CD4-positive, alpha-beta T cell treated with Interferon alpha-2 for 1 hour (primary cell): ENCODE measurements at regions not wholly inside any gene's neighbourhood (a gene's known extent, or its start where the extent isn't known, plus 50 kb on each side); places are given as distances from the start of the nearest gene placed in this dataset.
"Not testable (repeated sequence)": the region's sequence is repeated elsewhere in the genome, so short reads cannot be mapped to it uniquely, and the experiment has no call there.

Source experiments
- DNase-seq, 2 donors: peaks; one replicate each; pipeline ENCODE4 v3.0.0-alpha.2; 2020 to 2022

DNA sequence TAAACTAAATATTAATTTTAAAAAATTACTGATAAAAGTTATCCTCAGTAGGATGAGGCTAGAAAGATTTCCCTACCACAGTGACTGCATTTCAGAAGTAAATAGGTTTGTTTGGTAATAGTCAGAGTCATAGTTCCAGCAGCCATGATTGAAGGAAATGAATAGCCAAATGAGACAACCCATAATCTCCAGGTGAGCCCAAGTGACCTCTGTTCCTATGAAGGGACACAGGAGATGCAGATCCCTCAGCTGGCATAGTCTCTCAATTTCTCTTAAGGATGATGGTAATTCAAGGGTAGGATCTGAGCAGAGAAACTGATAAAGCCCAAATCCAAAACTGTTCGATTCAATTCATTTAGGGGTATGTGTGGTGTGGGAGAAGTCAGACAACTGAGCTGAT is 461.8 kb downstream of the RAP2B start:
- no peak for DNase-seq

DNA sequence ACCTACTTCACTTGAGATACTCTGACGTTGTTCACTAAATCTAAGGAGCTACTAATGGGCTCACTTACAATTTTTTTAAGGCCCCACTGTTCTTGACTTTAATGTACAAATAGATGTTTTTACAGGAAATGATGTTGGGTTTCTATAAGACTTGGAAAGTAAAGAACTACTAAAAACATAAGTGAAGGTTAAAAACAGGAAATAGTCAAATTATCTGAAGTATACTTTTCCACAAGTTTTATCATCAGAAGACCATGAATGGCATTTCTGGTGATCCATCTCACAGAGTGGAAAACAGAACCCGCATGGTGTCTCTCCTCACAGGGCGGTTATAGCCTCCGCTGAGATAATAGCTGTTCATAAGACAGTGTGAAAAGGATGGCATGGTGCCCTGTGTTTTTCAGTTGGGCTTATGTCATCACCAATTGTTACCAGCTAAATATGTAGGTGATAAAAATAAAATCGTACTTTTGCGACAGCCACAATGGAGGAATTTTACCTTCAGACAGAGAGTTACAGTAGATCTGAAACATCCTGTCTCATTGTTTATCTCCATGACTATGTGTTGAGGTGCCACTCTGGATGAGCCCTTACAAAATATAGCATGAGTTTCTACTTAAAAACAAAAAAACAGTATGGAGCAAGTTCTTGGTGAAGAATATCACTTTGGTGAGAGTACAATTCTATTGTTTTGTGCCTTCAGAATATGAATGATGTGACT is 462.4 kb downstream of the RAP2B start:
- DNase-seq = peak in 1 of 2 donors; percentile 60

GRCh38 chr3:153625506-153625905 is 463.5 kb downstream of the RAP2B start:
- no peak for DNase-seq

DNA sequence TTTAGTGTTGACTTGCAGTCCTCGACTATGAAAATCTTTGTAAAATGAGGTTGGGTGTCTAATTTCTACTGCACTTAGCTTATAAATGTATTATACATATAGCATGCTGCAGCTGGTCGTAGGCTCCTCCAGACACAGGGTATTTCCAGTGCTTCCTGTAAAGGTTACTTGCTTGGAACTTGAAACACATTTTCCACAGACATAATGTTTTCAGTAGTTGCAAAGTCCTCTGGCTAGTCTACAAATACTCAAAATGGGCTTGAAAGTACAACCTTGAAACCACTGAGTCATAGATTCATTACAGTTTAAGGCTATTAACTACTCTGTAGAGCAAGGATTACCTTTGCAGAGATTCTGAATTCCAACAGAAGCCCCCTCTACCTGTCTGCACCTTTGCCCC is 464.1 kb downstream of the RAP2B start:
- no peak for DNase-seq

- DNase-seq = peak in 1 of 2 donors; percentile 25
Measured at GRCh38 chr3:153628591-153628990, 466.6 kb downstream of the RAP2B start.

DNA sequence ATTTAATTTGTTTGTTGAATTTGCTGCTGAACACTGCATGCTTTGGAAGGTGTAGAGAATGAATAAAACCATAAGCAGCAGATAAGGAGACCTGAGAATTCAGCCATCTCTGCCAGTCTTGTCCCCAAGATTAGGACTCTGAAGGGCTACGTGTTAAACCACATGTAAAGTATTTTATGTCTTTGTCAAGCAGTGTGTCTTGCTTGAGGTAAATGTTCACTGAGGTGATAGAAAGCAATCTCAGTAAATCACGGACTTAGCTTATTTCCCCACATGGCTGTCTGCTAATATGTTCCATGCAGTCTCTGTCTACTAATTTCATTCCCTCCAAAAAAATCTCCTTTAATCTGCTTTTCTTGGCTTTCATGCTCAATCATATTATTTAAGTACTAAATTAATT is 467.1 kb downstream of the RAP2B start:
- no peak for DNase-seq

DNA sequence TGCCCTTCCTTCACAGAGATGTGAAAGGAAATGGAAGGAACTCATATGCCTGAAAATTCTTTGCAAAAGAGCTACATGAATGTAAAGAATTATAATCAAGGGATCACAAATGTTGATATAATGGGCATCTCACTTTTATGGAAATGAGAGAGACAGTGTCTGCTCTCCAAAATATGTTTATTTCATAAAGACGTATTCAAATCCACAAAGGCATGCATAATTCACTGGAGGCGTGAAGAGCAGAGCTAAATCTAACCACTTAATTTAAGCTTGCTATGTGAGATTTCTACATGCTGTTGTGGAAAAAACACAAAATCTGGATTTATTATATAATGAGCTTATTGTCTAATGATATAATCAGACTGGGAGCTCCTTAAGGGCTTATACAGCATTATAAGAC is 469.1 kb downstream of the RAP2B start:
- no peak for DNase-seq

DNA sequence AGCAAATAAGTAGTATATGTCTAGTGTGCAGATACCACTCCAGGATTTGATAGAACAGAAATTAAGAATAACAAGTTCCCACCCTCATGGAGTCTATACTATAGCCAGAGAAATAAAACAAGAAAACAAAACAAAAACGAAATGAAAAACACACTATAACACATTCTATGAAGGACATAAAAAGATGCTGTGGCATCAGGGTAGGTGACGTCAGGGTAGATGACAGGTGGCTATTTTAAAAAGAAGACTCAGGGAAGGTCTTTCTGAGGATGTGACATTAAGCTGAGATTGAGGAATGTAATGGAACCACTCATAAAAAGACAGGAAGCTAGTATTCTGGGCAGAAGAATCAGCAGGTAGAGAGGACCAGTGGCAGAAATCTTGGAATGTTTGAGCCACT is 469.6 kb downstream of the RAP2B start:
- DNase-seq = no peak

DNA sequence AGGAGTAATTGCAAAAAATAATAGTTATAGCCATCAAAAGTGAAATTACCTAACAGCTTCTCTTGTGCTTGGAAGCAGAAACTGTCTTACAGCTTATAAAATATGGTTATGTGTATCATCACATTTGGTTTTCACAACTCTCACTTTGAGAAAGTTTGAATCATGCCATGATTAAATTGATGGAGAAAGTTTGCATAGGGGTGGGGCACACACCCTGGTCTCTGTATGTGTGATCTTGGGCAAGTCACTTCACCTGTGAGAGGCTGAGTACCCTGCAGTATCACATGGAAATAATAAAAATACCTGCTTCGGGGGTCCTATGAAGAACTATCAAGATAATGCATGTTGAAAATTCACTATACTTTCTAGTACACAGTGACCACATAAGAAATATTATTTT is 471.4 kb downstream of the RAP2B start:
- DNase-seq = no peak

DNA sequence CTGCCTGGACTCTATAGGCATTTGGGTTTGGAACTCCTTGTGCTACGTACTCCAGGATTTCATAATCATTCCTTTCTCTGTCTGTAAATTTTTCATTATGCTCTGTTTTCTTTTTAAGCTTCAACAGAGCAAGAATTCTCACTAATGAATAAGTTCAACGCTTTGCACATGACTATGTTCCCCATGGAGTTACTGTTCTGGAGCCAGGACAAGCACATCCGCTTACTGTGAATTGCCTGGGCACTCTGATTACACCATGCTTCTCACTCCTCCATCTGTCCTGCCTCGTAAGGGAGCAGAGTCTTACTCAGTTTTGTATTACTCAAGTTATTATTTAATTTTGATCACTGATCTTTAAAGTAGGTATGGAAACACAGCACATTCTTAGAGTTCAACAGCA is 472.7 kb downstream of the RAP2B start:
- no peak for DNase-seq

DNA sequence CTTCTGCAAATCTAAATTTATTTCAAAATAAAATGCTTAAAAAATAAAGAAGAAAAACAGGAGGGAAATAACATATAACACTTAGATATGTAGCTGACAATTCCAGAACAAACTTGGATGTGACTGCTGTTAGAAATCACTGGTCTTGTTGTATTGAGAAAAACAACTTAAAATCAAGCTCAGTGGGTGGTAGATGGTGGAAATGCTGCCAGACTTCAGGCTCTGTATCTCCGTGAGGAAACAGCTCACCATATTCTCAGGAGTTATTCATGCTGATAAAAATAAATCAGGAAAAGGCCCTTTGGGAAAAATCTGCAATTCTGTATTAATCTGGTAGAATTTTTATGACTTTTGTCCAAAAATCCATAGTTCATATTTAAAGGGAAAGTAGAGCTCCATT is 477.6 kb downstream of the RAP2B start:
- DNase-seq = no peak

GRCh38 chr3:153640689-153641665 is 479.0 kb downstream of the RAP2B start:
- DNase-seq = no peak

DNA sequence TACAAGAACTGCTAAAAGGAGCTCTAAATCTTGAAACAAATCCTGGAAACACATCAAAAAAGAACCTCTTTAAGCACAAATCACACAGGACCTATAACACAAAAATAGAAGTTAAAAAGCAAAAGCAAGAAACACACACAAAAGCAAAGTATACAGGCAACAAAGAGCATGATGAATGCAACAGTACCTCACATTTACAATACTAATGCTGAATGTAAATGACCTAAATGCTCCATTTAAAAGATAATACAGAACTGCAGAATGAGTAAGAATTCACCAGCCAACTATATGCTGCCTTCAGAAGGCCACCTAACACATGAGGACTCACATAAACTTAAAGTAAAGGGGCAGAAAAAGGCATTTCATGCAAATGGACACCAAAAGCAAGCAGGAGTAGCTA is 478.6 kb upstream of the ARHGEF26 start:
- DNase-seq = not testable (repeated sequence)

DNA sequence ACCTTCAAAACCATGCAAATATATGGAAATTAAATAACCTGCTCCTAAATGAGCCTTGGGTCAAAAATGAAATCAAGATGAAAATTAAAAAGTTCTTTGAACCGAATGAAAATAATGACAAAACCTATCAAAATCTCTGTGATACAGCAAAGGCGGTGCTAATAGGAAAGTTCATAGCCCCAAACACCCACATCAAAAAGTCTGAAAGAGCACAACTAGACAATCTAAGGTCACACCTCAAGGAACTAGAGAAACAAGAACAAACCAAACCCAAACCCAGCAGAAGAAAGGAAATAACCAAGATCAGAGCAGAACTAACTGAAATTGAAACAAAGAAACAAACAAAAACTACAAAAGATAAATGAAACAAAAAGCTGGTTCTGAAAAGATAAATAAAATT is 477.7 kb upstream of the ARHGEF26 start:
- peak in 1 of 2 donors; percentile 52 for DNase-seq

DNA sequence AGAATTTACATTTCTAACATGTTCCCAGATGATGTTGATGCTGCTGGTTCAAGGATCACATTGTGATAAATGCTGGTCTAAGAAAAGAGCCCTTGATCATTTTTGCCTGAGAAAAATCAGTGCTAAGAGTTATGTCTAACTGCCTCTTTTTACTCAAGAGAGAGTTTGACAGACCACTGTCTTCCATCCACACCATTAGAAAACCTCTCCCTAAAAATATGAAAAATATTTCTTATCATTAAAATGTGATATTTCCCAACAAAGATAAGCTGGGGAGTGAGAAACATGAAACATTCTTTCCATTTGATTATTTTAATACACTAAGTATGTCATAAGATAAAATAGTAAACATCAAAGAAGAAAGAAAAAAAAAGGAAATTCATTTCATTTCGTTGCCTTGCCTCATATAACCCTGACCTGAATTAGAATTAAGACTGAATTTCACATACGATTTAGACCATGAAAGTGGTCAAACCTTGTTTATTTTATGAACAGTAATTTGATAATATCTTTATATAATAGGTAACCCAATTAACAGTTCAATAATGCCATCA is 471.8 kb upstream of the ARHGEF26 start:
- DNase-seq = no peak

GRCh38 chr3:153652076-153652475 is 469.1 kb upstream of the ARHGEF26 start:
- no peak for DNase-seq

GRCh38 chr3:153657046-153657445 is 464.1 kb upstream of the ARHGEF26 start:
- no peak for DNase-seq

- DNase-seq = no peak
Measured at GRCh38 chr3:153657461-153657860, 463.7 kb upstream of the ARHGEF26 start.

DNA sequence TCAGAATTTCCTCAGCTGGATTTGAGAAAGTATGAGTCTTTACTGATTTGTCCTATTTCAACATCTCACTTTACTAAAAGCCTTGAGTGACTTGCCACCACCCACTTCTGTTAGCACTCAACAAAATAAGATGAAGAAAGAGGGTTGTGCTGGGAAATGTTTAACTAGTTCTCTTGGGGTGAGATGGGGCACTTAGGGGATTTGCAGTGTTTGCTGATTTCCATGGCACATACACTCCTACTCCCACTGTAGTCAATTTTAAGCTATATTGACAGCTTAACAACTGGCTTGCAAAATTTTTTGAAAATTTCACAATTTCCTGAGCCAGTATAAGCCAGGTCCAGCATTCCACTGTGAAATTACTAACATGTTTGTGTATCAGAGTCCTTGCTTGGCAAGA is 463.1 kb upstream of the ARHGEF26 start:
- no peak for DNase-seq

GRCh38 chr3:153666991-153667740 is 454.0 kb upstream of the ARHGEF26 start:
- DNase-seq = no peak

- DNase-seq = no peak
Measured at GRCh38 chr3:153669527-153669926, 451.7 kb upstream of the ARHGEF26 start.

DNA sequence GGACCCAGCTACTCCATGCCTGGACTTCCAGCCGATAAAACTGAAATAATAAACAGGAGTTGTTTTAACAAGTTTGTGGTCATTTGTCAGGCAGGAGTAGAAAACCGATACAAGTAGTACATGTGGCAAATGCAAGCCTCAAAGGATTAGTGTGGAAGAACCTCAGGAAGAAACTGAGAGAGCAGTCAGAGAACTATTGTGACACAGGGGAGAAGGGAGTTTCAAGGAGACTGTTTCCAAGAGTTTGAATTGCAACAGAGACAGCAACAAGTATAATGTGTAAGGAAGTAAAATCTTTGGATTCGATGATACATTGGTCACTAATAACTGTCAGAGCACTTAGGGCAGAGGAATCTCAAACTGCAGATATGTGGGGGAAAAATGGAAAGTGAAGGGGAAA is 450.6 kb upstream of the ARHGEF26 start:
- no peak for DNase-seq

GRCh38 chr3:153673853-153674252 is 447.3 kb upstream of the ARHGEF26 start:
- no peak for DNase-seq
